Cardiac fibroblast (primary cell): ENCODE measurements at regions not wholly inside any gene's neighbourhood (a gene's known extent, or its start where the extent isn't known, plus 50 kb on each side); places are given as distances from the start of the nearest gene placed in this dataset.

Experiments used
- DNase-seq, 2 donors: peaks; one replicate each; pipeline versions ENCODE4 v3.0.0 to v3.0.0-alpha.2; 2010; ENCODE audit warnings: low read depth in 2 of 2
- H3K4me3 ChIP-seq, 2 donors: replicated peaks in 1 of 2; 1 replicate in 1 of 2; 2 replicates in 1 of 2; pipeline ENCODE4 v1.5.1; 2011; ENCODE audit warnings: low read depth in 2 of 2, low read length in 2 of 2, mild to moderate bottlenecking in 2 of 2, moderate library complexity in 1 of 2
- TF ChIP-seq, protein P1 (sequence below): IDR thresholded peaks from one replicate; pipeline ENCODE4 v1.5.1; 2011; ENCODE audit warnings: low read depth, mild to moderate bottlenecking, low read length, inconsistent platforms

DNA sequence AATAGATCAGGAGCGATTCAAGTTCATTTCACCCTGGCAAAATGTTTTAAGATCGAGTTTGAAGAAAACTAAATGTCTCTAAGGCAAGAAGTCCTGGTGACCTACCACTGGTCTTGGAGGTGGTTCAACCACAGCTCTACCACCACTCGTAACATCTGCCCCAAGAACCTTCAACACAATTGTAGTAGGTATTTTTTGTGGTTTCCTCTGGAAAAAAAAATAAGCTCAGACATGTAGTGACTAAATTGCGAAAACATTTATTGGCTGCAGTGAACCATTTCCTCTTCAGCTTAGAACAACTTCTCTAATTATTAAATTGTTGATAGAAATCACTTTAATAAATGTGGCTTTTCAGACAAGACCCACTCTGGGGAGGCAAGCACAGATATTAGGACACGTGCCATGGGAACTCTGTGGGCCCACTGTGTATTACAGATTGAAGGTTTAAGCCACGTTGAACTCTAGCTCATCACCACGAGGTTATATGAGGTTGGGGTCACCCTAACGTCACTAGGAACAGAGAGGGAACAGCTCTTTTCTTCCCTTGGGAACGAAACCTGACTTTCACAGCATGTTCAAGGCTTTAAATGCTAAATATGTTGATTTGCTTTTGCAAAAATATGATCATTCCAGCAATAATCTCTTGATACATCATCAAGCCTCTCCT lies 142.9 kb downstream of the HSD17B3 start:
- TF ChIP-seq, protein P1, sequence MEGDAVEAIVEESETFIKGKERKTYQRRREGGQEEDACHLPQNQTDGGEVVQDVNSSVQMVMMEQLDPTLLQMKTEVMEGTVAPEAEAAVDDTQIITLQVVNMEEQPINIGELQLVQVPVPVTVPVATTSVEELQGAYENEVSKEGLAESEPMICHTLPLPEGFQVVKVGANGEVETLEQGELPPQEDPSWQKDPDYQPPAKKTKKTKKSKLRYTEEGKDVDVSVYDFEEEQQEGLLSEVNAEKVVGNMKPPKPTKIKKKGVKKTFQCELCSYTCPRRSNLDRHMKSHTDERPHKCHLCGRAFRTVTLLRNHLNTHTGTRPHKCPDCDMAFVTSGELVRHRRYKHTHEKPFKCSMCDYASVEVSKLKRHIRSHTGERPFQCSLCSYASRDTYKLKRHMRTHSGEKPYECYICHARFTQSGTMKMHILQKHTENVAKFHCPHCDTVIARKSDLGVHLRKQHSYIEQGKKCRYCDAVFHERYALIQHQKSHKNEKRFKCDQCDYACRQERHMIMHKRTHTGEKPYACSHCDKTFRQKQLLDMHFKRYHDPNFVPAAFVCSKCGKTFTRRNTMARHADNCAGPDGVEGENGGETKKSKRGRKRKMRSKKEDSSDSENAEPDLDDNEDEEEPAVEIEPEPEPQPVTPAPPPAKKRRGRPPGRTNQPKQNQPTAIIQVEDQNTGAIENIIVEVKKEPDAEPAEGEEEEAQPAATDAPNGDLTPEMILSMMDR, result no peak
- no peak overlapping the region for H3K4me3 ChIP-seq
- no peak for DNase-seq

DNA sequence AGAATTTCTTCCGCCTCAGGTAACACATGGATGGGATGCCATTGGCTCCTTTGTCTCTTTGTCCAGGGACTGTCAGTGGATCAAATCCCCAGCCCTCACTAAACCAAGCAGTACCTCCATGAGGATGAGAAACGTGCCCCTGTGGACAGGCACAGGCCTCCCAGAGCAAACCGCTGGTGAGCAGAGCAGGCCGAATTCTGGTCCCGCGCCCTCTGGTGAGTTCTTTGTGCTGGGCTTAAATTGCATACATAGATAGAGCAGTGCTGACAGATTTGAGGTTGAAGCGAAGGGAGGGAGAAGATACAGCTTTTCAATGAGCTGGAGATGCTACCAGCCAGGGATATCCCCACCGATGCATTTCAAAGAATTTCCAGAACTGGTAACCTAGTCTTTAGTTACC lies 143.8 kb downstream of the HSD17B3 start:
- TF ChIP-seq, protein P1, result no peak
- DNase-seq, result no peak

DNA sequence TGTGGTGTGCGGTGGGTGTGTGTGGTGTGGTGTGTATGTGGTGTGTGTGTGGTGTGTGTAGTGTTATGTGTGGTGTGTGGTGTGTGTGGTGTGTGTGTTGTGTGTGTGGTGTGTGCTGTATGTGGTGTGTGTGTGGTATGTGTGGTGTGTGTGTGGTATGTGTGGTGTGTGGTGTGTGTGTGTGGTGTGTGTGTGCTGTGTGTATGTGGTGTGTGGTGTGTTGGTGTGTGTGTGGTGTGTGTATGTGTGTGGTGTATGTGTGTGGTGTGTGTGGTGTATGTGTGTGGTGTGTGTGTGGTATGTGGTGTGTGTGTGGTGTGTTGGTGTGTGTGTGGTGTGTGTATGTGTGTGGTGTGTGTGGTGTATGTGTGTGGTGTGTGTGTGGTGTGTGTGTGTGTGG lies 144.3 kb downstream of the HSD17B3 start:
- TF ChIP-seq, protein P1, result no peak
- DNase-seq, result no peak
- H3K4me3 ChIP-seq, result no peak overlapping the region

More for the DNA sequence above, 143.8 kb downstream of the HSD17B3 start:
- no peak overlapping the region for H3K4me3 ChIP-seq

DNA sequence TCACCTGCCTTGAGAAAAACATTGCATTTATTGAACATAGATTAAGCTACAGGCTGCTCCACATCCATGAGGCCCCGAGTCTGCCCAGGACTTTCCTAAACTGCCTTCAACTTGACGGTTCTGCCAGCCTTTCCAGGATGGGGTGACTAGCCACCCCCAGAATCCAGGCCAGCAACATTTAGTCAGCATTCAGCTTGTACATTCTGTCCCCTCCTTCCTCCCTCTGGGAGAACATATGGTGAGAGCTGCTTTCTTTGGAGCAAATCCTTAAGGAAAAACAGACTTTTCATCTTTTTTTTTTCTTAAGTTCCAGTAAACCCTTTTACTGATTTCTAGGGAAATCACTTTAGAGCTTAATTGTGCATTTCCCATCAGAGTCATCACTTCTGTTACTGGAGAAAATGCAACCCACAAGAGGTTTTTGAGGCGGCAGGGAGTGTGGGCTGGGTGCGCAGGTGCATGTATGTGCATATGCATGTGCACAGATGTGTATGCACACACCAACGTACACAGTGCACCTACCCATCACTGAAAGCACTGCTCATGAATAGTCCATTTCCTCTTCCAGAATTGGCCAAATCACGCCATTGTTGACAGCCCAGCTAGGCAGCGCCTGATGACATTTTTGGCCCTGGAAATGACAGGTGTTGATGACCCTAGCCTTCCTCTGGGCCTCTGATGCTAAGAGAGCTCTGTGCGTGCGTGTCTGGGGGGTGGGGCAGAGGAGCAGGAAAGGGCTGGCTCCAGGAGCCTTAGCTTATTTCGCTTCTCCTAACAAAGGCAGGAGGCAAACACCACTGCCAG lies 145.6 kb downstream of the HSD17B3 start:
- H3K4me3 ChIP-seq, result no peak overlapping the region
- TF ChIP-seq, protein P1, result no peak
- DNase-seq, result no peak

DNA sequence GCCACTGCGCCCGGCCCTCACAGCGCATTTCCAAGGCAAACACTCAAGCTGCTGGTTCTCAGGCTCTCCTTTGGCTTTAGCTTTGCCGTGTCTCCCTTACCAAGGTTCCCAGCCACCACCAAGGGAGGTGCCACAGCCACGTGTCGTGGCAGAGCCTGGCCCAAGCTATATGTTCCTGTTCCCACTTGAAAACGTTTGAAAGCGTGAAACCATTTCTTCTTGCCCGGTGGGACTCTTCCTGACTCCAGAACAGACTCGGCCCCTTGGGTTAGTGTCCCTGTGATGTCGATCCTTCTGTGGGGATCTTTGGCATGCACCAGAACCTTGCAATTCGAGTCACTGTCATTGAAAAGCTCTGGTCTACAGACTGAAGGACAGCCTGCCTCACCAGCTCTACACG lies 147.9 kb downstream of the HSD17B3 start:
- H3K4me3 ChIP-seq, result no peak overlapping the region
- no peak for DNase-seq
- TF ChIP-seq, protein P1, result no peak

DNA sequence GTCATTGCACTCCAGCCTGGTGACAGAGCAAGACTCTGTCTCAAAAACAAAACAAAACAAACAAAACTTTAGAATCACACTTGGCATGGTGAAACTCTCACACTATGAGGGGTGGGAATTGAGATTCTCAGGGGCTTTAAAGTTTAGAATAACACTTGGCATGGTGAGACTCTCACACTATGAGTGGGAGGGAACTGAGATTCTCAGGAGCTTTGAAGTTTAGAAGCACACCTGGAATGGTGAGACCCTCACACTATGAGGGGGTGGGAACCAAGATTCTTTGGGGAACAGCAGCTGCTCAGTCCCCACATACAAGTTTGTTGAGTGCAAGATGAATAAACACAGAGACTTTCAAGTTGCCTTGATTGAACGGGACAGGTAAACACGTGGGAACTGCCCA lies 149.4 kb downstream of the HSD17B3 start:
- DNase-seq, result no peak
- H3K4me3 ChIP-seq, result no peak overlapping the region
- TF ChIP-seq, protein P1, result no peak
